Aorta (tissue), 5 donors: ENCODE measurements at regions not wholly inside any gene's neighbourhood (a gene's known extent, or its start where the extent isn't known, plus 50 kb on each side); places are given as distances from the start of the nearest gene placed in this dataset.

ENCODE experiments used
- ATAC-seq: fragments of 200-7000 bp; cut with Tn5 transposase; one replicate; pipeline ENCODE4 v1.9.1; 2022; ENCODE audit warnings: moderate library complexity; ENCODE audit not compliant: low FRiP score
- DNase-seq, 2 donors: peaks; one replicate each; pipeline ENCODE4 v3.0.0-alpha.2; 2020
- H3K27ac ChIP-seq, 2 donors: one replicate each; pipeline ENCODE4 v1.5.1; 2013; ENCODE audit warnings: low read length in 2 of 2, mild to moderate bottlenecking in 2 of 2, moderate library complexity in 2 of 2, control low read depth in 1 of 2, inconsistent platforms in 1 of 2, low read depth in 1 of 2
- H3K27me3 ChIP-seq, 2 donors: one replicate each; pipeline ENCODE4 v1.6.1; 2013; ENCODE audit warnings: control low read depth in 1 of 2, low read length in 1 of 2, mild to moderate bottlenecking in 1 of 2, moderate library complexity in 1 of 2; ENCODE audit not compliant: insufficient read depth in 2 of 2, control insufficient read depth in 1 of 2
- H3K36me3 ChIP-seq, 2 donors: one replicate each; pipeline ENCODE4 v1.6.1; 2013; ENCODE audit warnings: control low read depth in 1 of 2, low read length in 1 of 2, mild to moderate bottlenecking in 1 of 2; ENCODE audit not compliant: insufficient read depth in 2 of 2, control insufficient read depth in 1 of 2
- H3K4me1 ChIP-seq, 2 donors: one replicate each; pipeline ENCODE4 v1.6.1; 2013; ENCODE audit warnings: low read length in 2 of 2, control low read depth in 1 of 2, mild to moderate bottlenecking in 1 of 2, moderate library complexity in 1 of 2; ENCODE audit not compliant: insufficient read depth in 2 of 2, control insufficient read depth in 1 of 2
- H3K4me3 ChIP-seq, 2 donors: one replicate each; pipeline ENCODE4 v1.5.1; 2013; ENCODE audit warnings: low read length in 2 of 2, control low read depth in 1 of 2, mild to moderate bottlenecking in 1 of 2
- H3K9me3 ChIP-seq: one replicate; pipeline ENCODE4 v1.6.1; 2013; ENCODE audit warnings: mild to moderate bottlenecking, low read length; ENCODE audit not compliant: control insufficient read depth
- WGBS, 2 donors: extraction: QIAGEN DNeasy Blood & Tissue Kit; methylation state at CpG; one replicate each; pipeline ENCODE4 v1.1.7; 2013; 5-methylcytosine and 5-hydroxymethylcytosine counted together
- intact Hi-C, 2 donors: fragments of 100-400 bp; cut with DNase I; formaldehyde crosslinking; loops; one replicate each; pipeline versions ENCODE4 v1.14.2 to v1.15.0; 2022
- donor health status: healthy with polysubstance abuse.
- donor health status: Bipolar disorder and iron deficiency.
- donor health status: DM: no; HTN: no; CAD: no.
- donor health status: DM: no; HTN: no; CAD: no.
- donor health status: DM: yes; HTN: yes; CAD: no.

- intact Hi-C loops = no loop called here
- ATAC-seq = no peak
- Histone ChIP-seq H3K27me3 (no peaks in the 10 kb centered on the region), H3K9me3 (peaks cover 3% of the 10 kb centered on the region), H3K36me3 (no peaks in the 10 kb centered on the region), H3K4me1 (no peaks in the 10 kb centered on the region), H3K27ac (no peak overlapping the region), H3K4me3 (no peak overlapping the region)
- DNase-seq = no peak
- WGBS, 2 donors = 83 to 86% methylated on average over 6 of the region's 6 CpGs
Measured at GRCh38 chr2:14123436-14124103, 508.9 kb upstream of the LRATD1 start.

GRCh38 chr2:14125624-14126293 lies 506.8 kb upstream of the LRATD1 start:
- H3K9me3 ChIP-seq = peaks cover 3% of the 10 kb centered on the region
- no peaks in the 10 kb centered on the region for H3K36me3 ChIP-seq
- intact Hi-C loops = no loop called here
- H3K4me3 ChIP-seq = no peak overlapping the region
- WGBS, 2 donors = 72 to 81% methylated on average over 7 of the region's 7 CpGs
- H3K27ac ChIP-seq = no peak overlapping the region
- DNase-seq (no peak), ATAC-seq (no peak)
- no peaks in the 10 kb centered on the region for H3K27me3 ChIP-seq
- no peaks in the 10 kb centered on the region for H3K4me1 ChIP-seq

GRCh38 chr2:14126846-14127245 lies 505.7 kb upstream of the LRATD1 start:
- no peak for DNase-seq
- 87 to 92% methylated on average over 2 of the region's 2 CpGs for WGBS, 2 donors
- intact Hi-C loops = no loop called here
- Histone ChIP-seq H3K27me3 (no peaks in the 10 kb centered on the region), H3K4me1 (no peaks in the 10 kb centered on the region), H3K9me3 (peaks cover 3% of the 10 kb centered on the region), H3K27ac (no peak overlapping the region), H3K36me3 (no peaks in the 10 kb centered on the region), H3K4me3 (no peak overlapping the region)
- ATAC-seq = no peak

- no peaks in the 10 kb centered on the region for H3K36me3 ChIP-seq
- 31 to 57% methylated on average over 3 of the region's 3 CpGs for WGBS, 2 donors
- H3K4me1 ChIP-seq = no peaks in the 10 kb centered on the region
- ATAC-seq (no peak), DNase-seq (no peak)
- peaks cover 3% of the 10 kb centered on the region for H3K9me3 ChIP-seq
- intact Hi-C loops = no loop called here
- no peak overlapping the region for H3K4me3 ChIP-seq
- no peaks in the 10 kb centered on the region for H3K27me3 ChIP-seq
- no peak overlapping the region for H3K27ac ChIP-seq
Measured at GRCh38 chr2:14127765-14128164, 504.8 kb upstream of the LRATD1 start.

GRCh38 chr2:14132386-14132785 lies 500.1 kb upstream of the LRATD1 start:
- Histone ChIP-seq H3K27ac (no peak overlapping the region), H3K36me3 (no peaks in the 10 kb centered on the region), H3K9me3 (peaks cover 2% of the 10 kb centered on the region), H3K4me3 (no peak overlapping the region), H3K27me3 (no peaks in the 10 kb centered on the region), H3K4me1 (no peaks in the 10 kb centered on the region)
- ATAC-seq = no peak
- intact Hi-C loops = no loop called here
- 85 to 92% methylated on average over 1 of the region's 1 CpG for WGBS, 2 donors
- no peak for DNase-seq

GRCh38 chr2:14134771-14135170 lies 497.7 kb upstream of the LRATD1 start:
- no peak for ATAC-seq
- Histone ChIP-seq H3K9me3 (no peaks in the 10 kb centered on the region), H3K4me1 (no peaks in the 10 kb centered on the region), H3K4me3 (no peak overlapping the region), H3K27me3 (no peaks in the 10 kb centered on the region), H3K36me3 (no peaks in the 10 kb centered on the region), H3K27ac (no peak overlapping the region)
- WGBS, 2 donors = 44 to 51% methylated on average over 3 of the region's 3 CpGs
- no peak for DNase-seq
- intact Hi-C loops = no loop called here

- Histone ChIP-seq H3K27me3 (no peaks in the 10 kb centered on the region), H3K27ac (no peak overlapping the region), H3K4me1 (no peaks in the 10 kb centered on the region), H3K9me3 (no peaks in the 10 kb centered on the region), H3K4me3 (no peak overlapping the region), H3K36me3 (no peaks in the 10 kb centered on the region)
- 80 to 83% methylated on average over 2 of the region's 2 CpGs for WGBS, 2 donors
- ATAC-seq = no peak
- intact Hi-C loops = no loop called here
- DNase-seq = no peak
Measured at GRCh38 chr2:14136030-14136429, 496.5 kb upstream of the LRATD1 start.

GRCh38 chr2:14137643-14138042 lies 494.9 kb upstream of the LRATD1 start:
- Histone ChIP-seq H3K9me3 (no peaks in the 10 kb centered on the region), H3K27ac (no peak overlapping the region), H3K27me3 (no peaks in the 10 kb centered on the region), H3K4me3 (no peak overlapping the region), H3K36me3 (no peaks in the 10 kb centered on the region), H3K4me1 (no peaks in the 10 kb centered on the region)
- DNase-seq (no peak), ATAC-seq (no peak)
- intact Hi-C loops = no loop called here
- 29 to 51% methylated on average over 2 of the region's 2 CpGs for WGBS, 2 donors

- ATAC-seq (no peak), DNase-seq (no peak)
- Histone ChIP-seq H3K4me1 (no peaks in the 10 kb centered on the region), H3K27ac (no peak overlapping the region), H3K4me3 (no peak overlapping the region), H3K36me3 (no peaks in the 10 kb centered on the region), H3K27me3 (no peaks in the 10 kb centered on the region), H3K9me3 (no peaks in the 10 kb centered on the region)
- intact Hi-C loops = no loop called here
- 64 to 71% methylated on average over 6 of the region's 6 CpGs for WGBS, 2 donors
Measured at GRCh38 chr2:14140009-14140550, 492.4 kb upstream of the LRATD1 start.
